Retinal pigment epithelial cell (primary cell): ENCODE measurements at regions not wholly inside any gene's neighbourhood (a gene's known extent, or its start where the extent isn't known, plus 50 kb on each side); places are given as distances from the start of the nearest gene placed in this dataset.
"Not testable (repeated sequence)": the region's sequence is repeated elsewhere in the genome, so short reads cannot be mapped to it uniquely, and the experiment has no call there.

Experiments
- DNase-seq: peaks from one replicate; pipeline ENCODE4 v3.0.0-alpha.2; 2010; ENCODE audit warnings: low read depth
- H3K4me3 ChIP-seq: 2 replicates; pipeline ENCODE4 v1.5.1; 2011; ENCODE audit warnings: mild to moderate bottlenecking, low read length, control low read depth, moderate library complexity
- TF ChIP-seq, protein P1 (sequence below): conservative IDR thresholded peaks from 2 replicates; pipeline ENCODE4 v1.5.1; 2011; ENCODE audit warnings: low read depth, low read length, control low read depth, inconsistent platforms

DNA sequence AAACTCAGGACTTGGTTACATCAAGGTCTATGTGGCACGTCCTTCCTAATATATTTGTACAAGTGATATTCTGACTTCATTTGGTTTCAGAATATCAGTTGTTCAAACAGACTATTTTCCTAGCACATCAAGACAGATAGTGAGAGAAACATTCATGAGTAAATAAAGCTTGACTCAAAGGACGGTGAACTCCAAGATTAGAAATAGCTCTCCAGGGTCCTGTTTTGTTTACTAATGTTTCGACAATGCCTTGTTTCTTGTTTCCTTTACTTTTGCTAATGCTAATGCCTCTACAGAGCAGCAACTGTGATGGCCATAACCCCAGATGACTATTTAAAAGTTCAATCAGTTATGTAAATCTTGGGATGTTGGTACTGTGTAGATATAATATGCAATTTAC lies 313.9 kb downstream of the KLF12 start:
- DNase-seq = no peak
- TF ChIP-seq, protein P1, sequence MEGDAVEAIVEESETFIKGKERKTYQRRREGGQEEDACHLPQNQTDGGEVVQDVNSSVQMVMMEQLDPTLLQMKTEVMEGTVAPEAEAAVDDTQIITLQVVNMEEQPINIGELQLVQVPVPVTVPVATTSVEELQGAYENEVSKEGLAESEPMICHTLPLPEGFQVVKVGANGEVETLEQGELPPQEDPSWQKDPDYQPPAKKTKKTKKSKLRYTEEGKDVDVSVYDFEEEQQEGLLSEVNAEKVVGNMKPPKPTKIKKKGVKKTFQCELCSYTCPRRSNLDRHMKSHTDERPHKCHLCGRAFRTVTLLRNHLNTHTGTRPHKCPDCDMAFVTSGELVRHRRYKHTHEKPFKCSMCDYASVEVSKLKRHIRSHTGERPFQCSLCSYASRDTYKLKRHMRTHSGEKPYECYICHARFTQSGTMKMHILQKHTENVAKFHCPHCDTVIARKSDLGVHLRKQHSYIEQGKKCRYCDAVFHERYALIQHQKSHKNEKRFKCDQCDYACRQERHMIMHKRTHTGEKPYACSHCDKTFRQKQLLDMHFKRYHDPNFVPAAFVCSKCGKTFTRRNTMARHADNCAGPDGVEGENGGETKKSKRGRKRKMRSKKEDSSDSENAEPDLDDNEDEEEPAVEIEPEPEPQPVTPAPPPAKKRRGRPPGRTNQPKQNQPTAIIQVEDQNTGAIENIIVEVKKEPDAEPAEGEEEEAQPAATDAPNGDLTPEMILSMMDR = no peak

DNA sequence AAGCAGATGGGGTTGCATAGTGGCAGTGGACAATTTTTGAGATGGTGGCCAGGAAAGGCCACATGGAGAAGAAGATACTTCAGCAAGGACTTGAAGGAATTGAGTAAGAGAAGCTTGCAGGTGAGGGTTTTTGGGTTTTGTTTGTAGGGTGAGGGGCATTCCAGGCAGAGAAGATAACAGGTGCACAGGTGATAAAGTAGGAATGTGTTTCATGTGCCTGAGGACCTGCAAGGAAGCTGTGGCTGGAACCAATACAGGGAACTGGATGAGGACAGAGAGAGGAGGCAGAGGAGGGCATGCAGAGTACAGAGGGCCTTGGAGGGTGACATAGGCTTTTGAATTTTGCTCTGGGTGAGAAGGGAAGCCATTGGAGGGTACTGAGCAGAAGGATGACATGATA lies 314.5 kb downstream of the KLF12 start:
- no peak overlapping the region for H3K4me3 ChIP-seq
- no peak for DNase-seq
- TF ChIP-seq, protein P1 = no peak

More for the DNA sequence above, 313.9 kb downstream of the KLF12 start:
- H3K4me3 ChIP-seq = no peak overlapping the region

DNA sequence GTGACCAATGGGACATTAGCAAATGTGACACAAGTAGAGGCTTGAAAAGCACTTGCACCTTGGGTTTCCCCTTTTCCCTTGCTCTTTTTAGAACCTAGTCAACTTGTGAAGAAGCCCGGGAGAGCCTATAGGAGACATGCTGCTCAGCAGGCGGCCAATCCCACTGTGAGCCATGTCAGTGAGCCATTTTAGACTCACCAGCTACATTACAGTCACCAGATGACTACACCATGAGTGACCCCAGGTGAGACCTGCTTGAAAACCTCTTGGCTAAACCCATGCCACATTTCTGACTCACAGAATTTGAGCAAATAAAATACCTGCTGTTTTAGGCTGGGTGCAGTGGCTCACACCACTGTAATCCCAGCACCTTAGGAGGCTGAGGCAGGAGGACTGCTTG lies 317.5 kb downstream of the KLF12 start:
- TF ChIP-seq, protein P1 = no peak
- DNase-seq = no peak
- H3K4me3 ChIP-seq = no peak overlapping the region

DNA sequence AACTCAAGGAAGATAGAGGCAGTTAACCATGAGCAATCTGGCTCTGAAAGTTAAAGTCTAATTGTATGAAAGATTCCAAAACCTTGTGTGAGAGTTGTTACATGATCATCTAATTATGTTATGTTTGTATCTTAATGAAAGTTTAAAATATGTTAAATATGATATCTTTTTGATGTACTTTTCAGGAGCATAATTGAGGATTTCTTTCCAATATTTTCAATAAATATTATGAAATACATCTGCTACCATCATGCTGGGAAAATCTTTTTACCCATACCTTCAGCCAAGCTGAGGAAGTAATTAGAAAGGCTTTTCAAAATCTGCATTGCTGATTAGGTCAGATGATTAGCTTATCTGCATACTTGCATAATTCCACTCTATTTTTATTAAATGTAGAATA lies 318.4 kb downstream of the KLF12 start:
- H3K4me3 ChIP-seq = no peak overlapping the region
- DNase-seq = no peak
- TF ChIP-seq, protein P1 = no peak

DNA sequence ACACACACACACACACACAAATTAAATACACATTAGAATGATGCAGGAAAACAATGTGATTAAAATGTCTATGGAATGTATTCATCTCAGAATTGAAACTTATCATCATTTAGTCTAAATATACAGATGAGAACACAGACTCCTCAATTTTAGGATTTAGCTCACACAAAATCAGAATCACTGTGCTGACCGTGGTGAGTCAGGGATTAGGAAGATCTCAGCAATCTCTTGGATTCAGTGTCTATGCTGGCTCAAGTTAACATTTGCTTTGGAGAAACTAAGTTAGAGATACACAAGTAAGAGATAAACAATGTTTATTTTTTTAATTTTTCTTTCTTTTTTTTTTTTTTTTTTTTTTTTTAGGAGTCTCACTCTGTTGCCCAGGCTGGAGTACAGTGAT lies 323.6 kb downstream of the KLF12 start:
- DNase-seq = no peak
- TF ChIP-seq, protein P1 = no peak
- H3K4me3 ChIP-seq = no peak overlapping the region

DNA sequence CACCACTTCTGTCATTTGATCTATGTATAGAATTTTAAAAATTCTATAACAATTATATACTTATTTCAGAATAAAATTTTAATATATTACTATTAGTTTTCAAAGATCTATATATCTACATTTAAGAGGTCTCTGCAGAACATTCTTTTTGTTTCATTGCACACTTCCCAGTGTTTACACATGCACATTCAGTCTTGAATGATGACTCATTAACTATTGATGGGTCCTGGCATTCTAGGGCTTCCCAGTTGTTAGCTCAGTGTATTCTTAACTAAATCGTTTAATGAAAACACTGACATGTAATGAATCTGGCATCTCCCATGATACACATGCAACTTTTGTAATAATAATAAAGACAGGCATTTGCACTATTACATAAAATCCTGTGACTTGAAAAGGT lies 324.6 kb downstream of the KLF12 start:
- no peak for DNase-seq
- H3K4me3 ChIP-seq = no peak overlapping the region
- TF ChIP-seq, protein P1 = no peak

DNA sequence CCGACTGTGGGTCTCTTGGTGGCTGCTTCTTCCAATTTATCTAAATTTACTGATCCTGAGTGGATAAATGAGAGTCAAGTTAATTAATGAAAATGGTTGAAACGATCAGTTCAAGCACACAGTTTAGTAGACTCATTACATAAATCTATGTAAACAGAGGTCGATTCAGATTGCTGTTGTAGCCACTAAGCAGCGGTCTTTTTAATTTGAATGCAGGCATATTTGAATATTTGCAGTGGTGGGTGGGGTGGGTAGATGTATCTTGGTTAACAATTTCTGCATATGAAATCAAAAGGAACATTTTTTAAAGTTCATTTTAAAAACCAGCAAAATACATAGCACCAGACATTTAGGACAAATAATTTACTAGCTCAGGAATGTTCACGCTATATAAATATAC lies 325.9 kb downstream of the KLF12 start:
- no peak for DNase-seq
- H3K4me3 ChIP-seq = no peak overlapping the region
- TF ChIP-seq, protein P1 = no peak

DNA sequence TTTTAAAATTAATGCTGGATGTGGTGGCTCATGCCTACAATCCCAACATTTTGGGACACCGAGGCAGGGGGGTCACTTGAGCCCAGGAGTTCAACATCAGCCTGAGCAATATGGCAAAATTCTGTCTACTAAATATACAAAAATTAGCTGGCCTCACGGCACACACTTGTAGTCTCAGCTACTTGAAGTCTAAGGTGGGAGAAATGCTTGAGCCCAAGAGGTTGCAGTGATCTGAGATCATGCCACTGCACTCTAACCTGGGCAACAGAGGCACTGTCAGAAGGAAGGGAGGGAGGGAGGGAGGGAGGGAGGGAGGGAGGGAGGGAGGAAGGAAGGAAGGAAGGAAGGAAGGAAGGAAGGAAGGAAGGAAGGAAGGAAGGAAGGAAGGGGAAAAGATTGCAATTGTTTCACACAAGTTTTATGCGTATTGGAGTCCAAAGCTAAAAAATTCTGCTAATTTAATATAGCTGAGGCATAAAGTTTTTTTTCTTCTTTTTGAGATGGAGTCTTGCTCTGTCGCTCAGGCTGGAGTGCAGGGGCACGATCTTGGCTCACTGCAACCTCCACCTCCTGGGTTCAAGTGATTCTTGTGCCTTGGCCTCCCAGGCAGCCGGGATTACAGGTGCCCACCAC lies 328.8 kb downstream of the KLF12 start:
- H3K4me3 ChIP-seq, DNase-seq: not testable (repeated sequence)
